Peyer's patch (tissue), 4 donors: ENCODE measurements at regions not wholly inside any gene's neighbourhood (a gene's known extent, or its start where the extent isn't known, plus 50 kb on each side); places are given as distances from the start of the nearest gene placed in this dataset.

ENCODE experiments used
- DNase-seq, 3 donors: peaks; one replicate each; pipeline ENCODE4 v3.0.0-alpha.2; 2017 to 2019
- H3K27ac ChIP-seq, 4 donors: fragments of 200-600 bp; sonication (generic); one replicate each; pipeline ENCODE4 v1.5.1; 2016 to 2019
- H3K27me3 ChIP-seq, 2 donors: fragments of 200-600 bp; sonication (generic); one replicate each; pipeline ENCODE4 v1.5.1; 2019
- H3K36me3 ChIP-seq, 3 donors: fragments of 200-600 bp; sonication (generic); one replicate each; pipeline ENCODE4 v1.5.1; 2016 to 2019
- H3K4me1 ChIP-seq, 4 donors: fragments of 200-600 bp; sonication (generic); one replicate each; pipeline ENCODE4 v1.5.1; 2016 to 2019
- H3K4me3 ChIP-seq, 4 donors: fragments of 200-600 bp; sonication (generic); 1 replicate in 3 of 4; 2 replicates in 1 of 4; pipeline ENCODE4 v1.5.1; 2016 to 2019; ENCODE audit warnings: mild to moderate bottlenecking in 1 of 4
- H3K9me3 ChIP-seq, 4 donors: fragments of 200-600 bp; sonication (generic); one replicate each; pipeline ENCODE4 v1.5.1; 2016 to 2019; ENCODE audit warnings: mild to moderate bottlenecking in 1 of 4
- CTCF ChIP-seq, 6 experiments: fragments of 450-650 bp in 4 of 6; fragments of 200-600 bp in 2 of 6; sonication (generic) in 1 of 6; IDR thresholded peaks; one replicate each; pipeline ENCODE4 v1.5.1; 2017 to 2019; ENCODE audit warnings: antibody characterized with exemption in 6 of 6, mild to moderate bottlenecking in 3 of 6, moderate library complexity in 1 of 6
- POLR2A ChIP-seq, 2 donors: fragments of 450-650 bp; IDR thresholded peaks; one replicate each; pipeline ENCODE4 v1.5.1; 2017; ENCODE audit warnings: antibody characterized with exemption in 2 of 2, mild to moderate bottlenecking in 2 of 2, moderate library complexity in 2 of 2

GRCh38 chr5:58232130-58232529 is 227.8 kb downstream of the PLK2 start:
- H3K4me3 ChIP-seq, result no peak overlapping the region
- no peaks in the 10 kb centered on the region for H3K4me1 ChIP-seq
- no peak overlapping the region for H3K27ac ChIP-seq
- DNase-seq, result no peak
- no peaks in the 10 kb centered on the region for H3K27me3 ChIP-seq
- H3K36me3 ChIP-seq, result no peaks in the 10 kb centered on the region
- no peaks in the 10 kb centered on the region for H3K9me3 ChIP-seq
- TF ChIP-seq CTCF (IDR thresholded peaks at IDR 0.05) (no peak), POLR2A (IDR thresholded peaks at IDR 0.05) (no peak)

- no peak for DNase-seq
- Histone ChIP-seq H3K27me3 (no peaks in the 10 kb centered on the region), H3K4me1 (no peaks in the 10 kb centered on the region), H3K27ac (no peak overlapping the region), H3K36me3 (no peaks in the 10 kb centered on the region), H3K9me3 (no peaks in the 10 kb centered on the region), H3K4me3 (no peak overlapping the region)
- TF ChIP-seq CTCF (IDR thresholded peaks at IDR 0.05), result no peak
- no peak for TF ChIP-seq POLR2A (IDR thresholded peaks at IDR 0.05)
Observed at GRCh38 chr5:58231041-58231440, 228.8 kb downstream of the PLK2 start.

- no peak overlapping the region for H3K4me3 ChIP-seq
- H3K4me1 ChIP-seq, result no peaks in the 10 kb centered on the region
- no peaks in the 10 kb centered on the region for H3K36me3 ChIP-seq
- TF ChIP-seq POLR2A (IDR thresholded peaks at IDR 0.05) (no peak), CTCF (IDR thresholded peaks at IDR 0.05) (no peak)
- no peaks in the 10 kb centered on the region for H3K9me3 ChIP-seq
- no peak overlapping the region for H3K27ac ChIP-seq
- no peaks in the 10 kb centered on the region for H3K27me3 ChIP-seq
- no peak for DNase-seq
Observed at GRCh38 chr5:58228896-58229295, 231.0 kb downstream of the PLK2 start.

DNA sequence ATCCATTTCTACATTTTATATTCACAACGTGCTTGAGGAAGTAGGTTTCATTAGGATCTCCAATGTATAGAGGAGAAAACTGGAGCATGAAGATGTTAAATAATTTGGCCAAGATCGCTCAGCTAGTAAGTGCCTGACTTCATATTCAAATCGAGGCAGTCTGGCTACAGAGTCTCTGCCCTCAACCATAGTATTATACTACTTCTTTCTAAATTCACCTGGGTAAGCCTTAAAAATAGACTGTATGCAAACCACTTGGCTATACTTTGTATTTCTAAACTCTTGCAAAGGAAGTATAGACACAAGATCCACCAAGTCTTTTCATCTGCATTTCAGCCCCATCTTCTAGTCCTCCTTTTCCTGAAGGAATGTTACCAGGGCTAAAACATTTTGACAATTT is 232.0 kb downstream of the PLK2 start:
- Histone ChIP-seq H3K27ac (no peak overlapping the region), H3K9me3 (no peaks in the 10 kb centered on the region), H3K36me3 (no peaks in the 10 kb centered on the region), H3K4me1 (no peaks in the 10 kb centered on the region), H3K4me3 (no peak overlapping the region), H3K27me3 (no peaks in the 10 kb centered on the region)
- TF ChIP-seq POLR2A (IDR thresholded peaks at IDR 0.05) (no peak), CTCF (IDR thresholded peaks at IDR 0.05) (no peak)
- no peak for DNase-seq

- no peaks in the 10 kb centered on the region for H3K4me1 ChIP-seq
- no peak for DNase-seq
- no peaks in the 10 kb centered on the region for H3K27me3 ChIP-seq
- no peaks in the 10 kb centered on the region for H3K9me3 ChIP-seq
- H3K27ac ChIP-seq, result no peak overlapping the region
- TF ChIP-seq CTCF (IDR thresholded peaks at IDR 0.05) (no peak), POLR2A (IDR thresholded peaks at IDR 0.05) (no peak)
- no peak overlapping the region for H3K4me3 ChIP-seq
- no peaks in the 10 kb centered on the region for H3K36me3 ChIP-seq
Observed at GRCh38 chr5:58224661-58225060, 235.2 kb downstream of the PLK2 start.

- no peaks in the 10 kb centered on the region for H3K36me3 ChIP-seq
- no peaks in the 10 kb centered on the region for H3K27me3 ChIP-seq
- TF ChIP-seq CTCF (IDR thresholded peaks at IDR 0.05) (no peak), POLR2A (IDR thresholded peaks at IDR 0.05) (no peak)
- no peak overlapping the region for H3K4me3 ChIP-seq
- H3K9me3 ChIP-seq, result no peaks in the 10 kb centered on the region
- H3K27ac ChIP-seq, result no peak overlapping the region
- H3K4me1 ChIP-seq, result no peaks in the 10 kb centered on the region
- DNase-seq, result no peak
Observed at GRCh38 chr5:58224221-58224620, 235.7 kb downstream of the PLK2 start.
